ENCODE measurements at regions not wholly inside any gene's neighbourhood (a gene's known extent, or its start where the extent isn't known, plus 50 kb on each side); places are given as distances from the start of the nearest gene placed in this dataset.

DNA sequence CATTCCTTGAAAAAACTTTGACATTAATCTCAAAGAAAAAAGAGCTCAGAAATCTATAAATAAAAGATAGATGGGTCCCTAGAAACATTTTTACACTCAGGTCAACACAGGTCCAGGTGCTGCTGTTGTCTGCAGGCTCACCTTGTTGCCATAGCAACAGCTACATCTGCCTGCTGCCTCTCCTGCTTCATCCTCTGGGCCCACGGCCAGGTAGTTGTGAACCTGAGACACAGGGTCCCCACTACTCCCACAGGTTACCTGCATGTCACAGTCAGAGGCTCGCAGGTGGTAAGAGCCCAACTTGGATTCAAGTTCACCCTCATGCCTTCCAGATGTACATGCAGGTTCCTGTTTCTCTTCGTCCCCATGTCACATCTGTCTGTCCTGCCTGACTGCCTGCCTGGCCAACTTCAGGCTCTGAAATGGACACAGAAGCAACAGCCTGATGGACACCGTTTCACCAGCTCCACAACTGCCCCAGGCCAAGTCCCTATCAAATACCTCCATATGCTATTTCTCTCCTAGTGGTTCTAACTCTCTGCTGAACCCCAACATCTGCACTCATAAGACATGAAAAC is 88.3 kb upstream of the SALL3 start:
- TF ChIP-seq, protein P1, sequence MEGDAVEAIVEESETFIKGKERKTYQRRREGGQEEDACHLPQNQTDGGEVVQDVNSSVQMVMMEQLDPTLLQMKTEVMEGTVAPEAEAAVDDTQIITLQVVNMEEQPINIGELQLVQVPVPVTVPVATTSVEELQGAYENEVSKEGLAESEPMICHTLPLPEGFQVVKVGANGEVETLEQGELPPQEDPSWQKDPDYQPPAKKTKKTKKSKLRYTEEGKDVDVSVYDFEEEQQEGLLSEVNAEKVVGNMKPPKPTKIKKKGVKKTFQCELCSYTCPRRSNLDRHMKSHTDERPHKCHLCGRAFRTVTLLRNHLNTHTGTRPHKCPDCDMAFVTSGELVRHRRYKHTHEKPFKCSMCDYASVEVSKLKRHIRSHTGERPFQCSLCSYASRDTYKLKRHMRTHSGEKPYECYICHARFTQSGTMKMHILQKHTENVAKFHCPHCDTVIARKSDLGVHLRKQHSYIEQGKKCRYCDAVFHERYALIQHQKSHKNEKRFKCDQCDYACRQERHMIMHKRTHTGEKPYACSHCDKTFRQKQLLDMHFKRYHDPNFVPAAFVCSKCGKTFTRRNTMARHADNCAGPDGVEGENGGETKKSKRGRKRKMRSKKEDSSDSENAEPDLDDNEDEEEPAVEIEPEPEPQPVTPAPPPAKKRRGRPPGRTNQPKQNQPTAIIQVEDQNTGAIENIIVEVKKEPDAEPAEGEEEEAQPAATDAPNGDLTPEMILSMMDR (IDR thresholded peaks at IDR 0.05; ENCODE audit: low read depth, low read length), result no peak
- no peak for TF ChIP-seq POLR2A (IDR thresholded peaks at IDR 0.05; ENCODE audit: extremely low read depth, insufficient read length)
- TF ChIP-seq, protein P2, sequence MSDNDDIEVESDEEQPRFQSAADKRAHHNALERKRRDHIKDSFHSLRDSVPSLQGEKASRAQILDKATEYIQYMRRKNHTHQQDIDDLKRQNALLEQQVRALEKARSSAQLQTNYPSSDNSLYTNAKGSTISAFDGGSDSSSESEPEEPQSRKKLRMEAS (IDR thresholded peaks at IDR 0.05; ENCODE audit: low read depth, low read length), result no peak
